GM19452 (cell line): ENCODE measurements at regions not wholly inside any gene's neighbourhood (a gene's known extent, or its start where the extent isn't known, plus 50 kb on each side); places are given as distances from the start of the nearest gene placed in this dataset.

Experiments
- ATAC-seq: cut with Tn5 transposase; IDR thresholded peaks from one replicate; pipeline ENCODE4 v1.9.1; 2021; ENCODE audit not compliant: unreplicated experiment

DNA sequence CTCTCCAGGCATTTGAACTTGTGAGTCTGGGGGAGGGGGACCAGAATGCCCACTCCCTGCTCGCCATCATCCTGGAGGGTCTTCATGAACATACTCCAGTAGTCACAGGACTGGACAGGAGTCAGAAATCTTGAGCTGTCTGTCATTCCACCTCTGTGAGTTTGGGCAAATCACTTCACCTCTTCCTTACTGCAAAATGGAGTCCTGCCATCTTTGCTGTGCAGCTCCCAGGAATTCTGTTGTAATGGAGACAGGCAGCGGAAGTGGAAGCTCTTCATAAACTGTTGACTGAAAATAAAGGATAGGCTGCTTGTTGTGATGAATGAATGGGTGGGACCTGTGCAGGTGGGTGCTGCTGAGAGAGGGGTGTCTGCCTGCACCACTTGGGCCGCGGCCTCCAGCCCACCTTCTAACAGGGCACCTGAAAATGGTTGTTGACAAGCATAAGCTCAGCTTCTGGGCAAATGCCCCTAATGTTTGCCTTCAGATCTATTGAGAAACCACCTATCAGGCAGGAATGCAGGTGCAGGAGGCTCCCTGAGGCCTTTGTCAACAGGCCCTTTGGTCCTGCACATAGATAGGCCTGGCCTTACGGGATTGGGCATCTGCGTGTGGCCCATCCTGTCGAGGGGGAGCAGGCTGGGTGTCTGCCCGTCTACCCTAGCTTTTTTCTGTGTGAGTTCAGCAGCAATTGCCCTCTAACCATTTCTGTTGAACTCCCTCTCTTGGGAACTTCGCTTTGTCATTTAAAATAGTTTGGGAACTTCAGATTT is 321.0 kb downstream of the RPS6KC1 start:
- ATAC-seq: no peak

DNA sequence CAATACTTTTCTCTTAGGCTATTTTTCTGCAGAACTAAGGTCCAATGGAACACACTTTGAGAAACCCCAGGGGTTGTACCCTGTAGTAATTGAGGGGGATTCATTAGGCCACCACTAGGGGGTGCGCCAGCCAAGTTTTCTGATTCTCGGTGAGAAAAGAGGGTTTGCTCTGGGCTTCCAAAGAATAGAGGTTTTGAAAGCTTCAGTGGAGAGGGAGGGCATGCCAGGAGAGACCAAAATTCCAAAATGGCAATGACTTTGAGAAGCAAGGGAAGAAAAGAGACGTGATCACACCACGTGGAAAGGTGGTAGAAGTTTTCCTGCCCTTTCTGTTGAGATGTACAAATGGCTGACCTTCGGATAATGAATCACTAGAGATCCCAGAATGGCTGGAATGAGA is 323.3 kb downstream of the RPS6KC1 start:
- peak; percentile 84 for ATAC-seq

DNA sequence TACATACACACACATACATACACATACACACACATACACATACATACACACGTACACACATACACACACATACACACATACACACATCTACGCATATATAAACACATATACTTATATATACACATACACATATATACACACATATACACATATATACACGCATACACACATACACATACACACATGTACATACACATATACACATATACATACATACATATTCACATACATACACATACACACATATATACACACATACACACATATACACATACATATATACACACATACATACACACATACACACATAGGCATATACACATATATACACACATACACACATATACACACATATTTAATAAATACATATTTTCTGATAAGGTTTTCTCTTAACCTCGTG is 324.0 kb downstream of the RPS6KC1 start:
- ATAC-seq: no peak

DNA sequence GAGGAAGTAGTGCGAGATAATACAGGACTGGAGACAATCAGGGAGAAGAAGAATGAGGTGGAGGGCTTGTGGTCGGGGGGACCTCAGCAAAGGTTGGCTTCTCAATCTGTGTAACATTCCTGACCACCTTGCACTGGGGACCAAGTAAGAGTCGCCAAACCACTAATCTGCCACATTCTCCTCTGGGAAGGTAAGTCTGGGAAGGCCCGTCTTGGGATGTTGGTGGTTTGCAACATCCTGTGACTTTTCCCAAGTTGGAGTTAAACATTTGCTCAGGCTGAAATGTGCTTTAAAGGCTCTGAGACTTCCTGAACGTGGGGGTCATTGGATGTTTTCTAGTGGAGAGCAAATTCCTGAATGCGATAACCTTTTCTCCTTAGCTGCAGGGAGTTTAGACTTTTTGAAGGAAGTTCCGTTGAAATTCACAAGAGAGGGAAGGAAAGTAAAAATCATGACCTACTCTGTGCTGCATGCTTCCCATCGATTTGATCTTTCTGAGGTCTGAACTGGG is 325.9 kb downstream of the RPS6KC1 start:
- ATAC-seq: no peak

DNA sequence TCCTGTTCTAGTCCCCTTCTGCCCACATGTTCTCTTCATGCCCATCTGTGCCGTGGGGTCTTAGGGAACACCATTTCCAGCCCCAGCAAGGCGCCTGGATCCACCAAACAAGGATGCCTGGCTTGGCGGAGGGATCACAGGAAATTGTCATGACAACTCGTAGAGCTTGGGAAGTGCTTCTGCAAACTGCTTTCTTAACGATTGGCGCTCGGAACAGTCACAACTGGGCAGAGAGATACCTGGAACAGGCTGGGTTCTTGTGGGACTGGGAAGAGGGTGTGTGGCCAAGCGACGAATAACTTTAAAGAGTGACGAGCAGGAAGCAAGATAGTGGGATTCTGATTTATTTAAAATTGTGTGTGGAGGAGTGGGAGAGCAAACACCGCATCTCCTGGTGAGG is 329.8 kb downstream of the RPS6KC1 start:
- no peak for ATAC-seq

DNA sequence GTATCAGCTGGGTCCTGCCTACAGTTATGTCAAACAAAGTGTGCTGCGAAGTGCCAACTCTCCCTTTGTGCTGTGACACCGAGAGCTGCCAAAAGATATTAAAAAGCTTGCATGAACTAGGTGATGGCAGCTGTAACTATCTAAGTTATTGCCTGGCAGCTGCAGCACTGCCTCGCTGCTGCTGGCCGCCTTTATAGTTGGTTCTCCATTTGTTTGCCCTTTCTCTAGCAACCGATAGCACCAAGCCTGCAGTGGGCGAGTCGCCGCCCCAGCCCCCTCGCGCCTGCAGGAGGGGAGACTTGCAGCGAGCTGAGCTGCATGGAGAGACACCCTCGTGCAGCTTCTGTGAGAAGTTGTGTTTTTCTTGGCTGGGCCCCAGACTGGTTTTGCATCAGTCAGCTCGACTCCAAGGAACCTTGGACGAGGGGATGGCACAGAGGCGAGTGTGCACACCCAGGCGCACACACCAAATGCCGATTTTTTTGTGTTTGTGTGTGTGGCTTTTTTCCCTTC is 330.6 kb downstream of the RPS6KC1 start:
- ATAC-seq: no peak

DNA sequence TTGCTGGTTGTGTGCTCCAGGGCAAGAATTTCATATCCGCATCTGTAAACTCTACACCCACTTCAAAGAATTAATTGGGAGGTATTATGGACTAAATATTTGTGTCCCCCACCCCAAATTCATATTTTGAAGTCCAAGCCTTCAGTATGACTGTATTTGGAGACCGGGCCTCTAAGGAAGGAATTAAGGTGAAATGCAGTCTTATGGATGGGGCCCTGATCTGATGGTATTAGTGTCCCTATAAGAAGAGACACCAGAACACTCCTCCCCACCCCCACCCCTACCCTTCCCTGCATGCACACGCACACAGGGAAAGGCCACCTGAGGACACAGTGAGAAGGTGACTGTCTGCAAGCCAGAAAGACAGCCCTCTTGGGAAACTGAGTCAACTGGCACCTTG is 332.4 kb downstream of the RPS6KC1 start:
- no peak for ATAC-seq

DNA sequence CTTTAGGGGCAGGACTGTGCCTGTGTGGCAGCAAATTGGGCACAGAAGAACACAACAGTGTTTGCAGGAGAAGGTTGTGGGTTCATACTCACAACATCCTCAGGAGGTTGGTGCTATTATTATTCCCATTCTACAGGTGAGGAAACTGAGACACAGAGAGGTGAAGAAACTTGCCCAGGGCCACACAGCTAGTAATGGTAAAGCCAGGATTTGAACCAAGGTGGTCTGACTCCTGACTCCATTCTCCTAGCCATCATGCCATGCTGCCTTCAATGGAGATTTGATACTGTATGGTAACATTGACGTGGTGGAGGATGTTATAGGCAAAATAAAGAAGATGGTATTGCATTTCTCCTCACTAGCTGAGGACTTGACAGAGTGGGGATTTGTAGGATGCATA is 334.2 kb downstream of the RPS6KC1 start:
- no peak for ATAC-seq

DNA sequence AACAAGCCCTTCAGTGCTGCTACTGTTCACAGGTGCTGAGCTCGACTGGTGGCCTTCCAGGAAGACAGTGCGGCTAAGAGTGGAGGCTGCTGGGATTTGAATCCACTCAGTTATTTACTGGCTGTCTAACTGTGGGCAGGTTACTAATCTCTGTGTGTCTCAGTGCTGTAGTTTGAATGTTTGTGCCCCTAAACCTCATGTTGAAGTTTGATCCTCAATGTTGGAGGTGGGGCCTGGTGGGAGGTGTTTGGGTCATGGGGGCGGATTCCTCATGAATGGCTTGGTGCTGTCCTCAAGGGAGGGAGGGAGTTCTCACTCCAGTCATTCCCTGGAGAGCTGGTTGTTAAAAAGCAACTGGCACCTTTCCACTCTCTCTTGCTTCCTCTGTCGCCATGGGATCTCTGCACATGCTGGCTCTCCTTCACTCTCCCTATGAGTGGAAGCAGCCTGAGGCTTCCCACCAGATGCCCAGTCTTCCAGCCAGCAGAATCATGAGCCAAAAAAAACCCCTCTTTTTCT is 334.8 kb downstream of the RPS6KC1 start:
- no peak for ATAC-seq

DNA sequence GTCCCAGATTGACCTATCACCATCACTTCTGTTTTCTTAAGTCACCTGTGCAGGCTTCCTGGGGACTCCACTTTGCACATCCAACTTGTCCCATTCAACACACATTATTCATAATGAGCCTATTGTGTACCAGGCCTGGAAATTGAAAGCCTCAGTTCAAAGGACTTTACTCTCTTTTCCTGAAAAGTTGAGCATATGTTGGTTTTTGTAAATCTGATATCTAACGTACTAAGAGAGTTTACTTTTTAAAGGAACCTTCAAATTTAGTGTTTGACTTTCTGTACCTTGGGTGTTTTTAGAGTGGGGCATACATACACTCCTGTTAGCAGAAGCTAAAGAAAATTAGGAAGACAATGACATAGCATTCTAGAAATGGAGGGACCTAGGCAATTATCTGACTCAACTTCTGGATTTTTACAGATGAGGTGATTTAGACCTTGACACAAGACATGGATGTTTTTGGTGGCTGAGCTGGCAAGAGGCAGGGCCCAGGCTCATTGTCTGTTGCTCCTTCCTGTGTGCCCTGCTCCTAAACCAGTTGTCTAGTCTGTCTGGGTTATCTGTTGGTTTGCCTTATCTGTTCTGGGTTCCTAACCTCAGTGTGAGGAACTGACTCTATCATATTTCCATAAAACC is 336.5 kb downstream of the RPS6KC1 start:
- no peak for ATAC-seq

DNA sequence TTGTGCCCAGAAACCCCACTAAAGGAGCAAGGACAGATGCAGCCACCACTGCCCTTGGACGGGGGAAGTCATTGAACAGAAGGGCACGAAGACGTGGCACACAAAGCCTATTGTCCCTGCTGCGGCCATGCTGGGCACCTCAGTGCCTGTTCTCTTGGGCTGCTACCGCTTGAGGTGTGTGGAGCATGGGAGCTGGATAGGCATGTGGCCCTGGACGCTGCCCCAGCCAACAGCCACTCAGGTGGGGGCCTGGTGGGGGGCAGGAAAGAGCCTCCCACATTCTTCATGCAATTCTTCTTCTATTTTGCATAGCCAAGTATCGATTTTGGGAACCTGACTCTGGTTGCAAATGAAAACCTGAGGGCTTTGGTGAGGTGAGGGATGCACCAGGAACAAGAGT is 337.2 kb downstream of the RPS6KC1 start:
- no peak for ATAC-seq

DNA sequence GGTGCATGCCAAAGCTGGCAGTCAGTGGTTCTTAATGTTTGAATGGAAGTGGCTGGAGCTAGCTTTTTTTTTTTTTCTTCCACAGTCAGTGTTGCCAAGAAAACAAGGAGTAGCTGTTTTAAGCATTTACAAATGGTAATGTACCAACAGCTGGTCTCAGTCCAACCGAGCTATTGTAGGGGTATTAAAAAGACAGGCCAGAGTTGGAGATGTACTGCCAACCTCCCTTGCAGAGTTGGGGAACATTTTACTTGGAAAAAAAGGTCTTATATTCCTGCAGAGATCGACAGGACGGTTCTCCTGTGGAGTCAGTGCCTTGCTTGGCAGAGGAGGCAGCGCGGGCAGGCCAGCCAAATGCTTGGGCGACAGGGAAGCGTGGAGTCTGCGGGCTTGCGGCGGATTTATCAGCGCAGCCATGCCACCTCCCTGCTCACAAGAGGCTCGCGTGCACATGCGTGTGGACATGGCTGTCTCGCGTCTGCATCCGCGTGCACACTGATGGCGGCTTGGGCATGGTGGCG is 338.1 kb downstream of the RPS6KC1 start:
- ATAC-seq: no peak

DNA sequence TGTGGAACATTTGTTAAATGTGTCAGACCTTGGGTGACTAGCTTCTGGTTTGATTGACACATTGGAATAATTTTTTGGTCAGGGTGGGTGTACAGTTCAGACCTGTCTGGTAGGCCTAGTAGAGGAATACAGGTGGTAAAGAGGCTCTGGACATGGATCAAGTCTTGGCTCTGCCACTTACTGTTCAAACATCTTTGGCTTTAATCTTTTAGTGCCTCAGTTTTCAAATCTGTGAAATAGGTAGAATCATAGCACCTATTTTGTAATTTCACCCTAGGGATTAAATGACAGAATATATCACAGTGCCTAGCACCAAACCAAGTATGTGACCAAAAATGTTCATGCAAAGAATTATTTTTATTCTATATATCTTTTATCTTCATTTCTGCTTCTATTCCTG is 340.4 kb downstream of the RPS6KC1 start:
- no peak for ATAC-seq

DNA sequence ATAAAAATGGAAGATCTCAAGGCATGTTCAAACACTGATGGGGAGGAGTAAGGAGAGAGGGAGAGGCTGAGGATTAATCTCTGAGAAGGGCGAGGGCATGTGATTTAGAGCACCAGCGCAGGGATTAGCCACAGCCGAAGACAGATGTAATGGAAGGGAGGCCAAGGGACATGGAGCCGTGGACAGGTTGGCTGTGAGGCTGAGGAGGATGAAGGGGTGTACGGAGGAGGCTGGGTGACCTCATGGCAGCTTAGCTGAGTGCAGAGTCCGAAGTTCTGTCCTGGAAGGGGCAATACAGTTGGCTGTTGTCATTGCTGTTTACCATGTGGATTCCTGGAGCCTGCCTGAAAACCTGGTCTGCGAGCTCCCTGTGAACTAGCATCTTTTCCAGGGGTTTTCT is 342.8 kb downstream of the RPS6KC1 start:
- no peak for ATAC-seq

DNA sequence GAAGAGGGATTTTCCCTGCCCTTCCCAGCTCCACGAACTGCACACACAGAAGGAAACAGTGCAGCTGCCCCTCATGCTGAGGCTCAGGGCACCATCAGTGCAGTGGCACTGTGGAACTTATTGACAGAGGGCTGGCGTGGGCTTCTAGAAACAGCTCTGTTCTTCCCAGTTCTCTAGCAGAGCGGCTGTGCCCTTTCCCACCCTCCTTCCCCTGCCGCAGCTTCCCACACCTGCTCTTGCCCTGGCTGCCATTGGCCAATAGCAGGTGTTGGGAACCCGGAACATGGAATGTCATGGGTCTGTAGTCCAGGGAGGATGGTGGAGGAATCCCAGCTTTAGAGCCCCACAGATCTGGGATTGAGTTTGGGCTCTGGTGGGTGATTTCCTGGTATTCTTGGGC is 343.8 kb downstream of the RPS6KC1 start:
- no peak for ATAC-seq

DNA sequence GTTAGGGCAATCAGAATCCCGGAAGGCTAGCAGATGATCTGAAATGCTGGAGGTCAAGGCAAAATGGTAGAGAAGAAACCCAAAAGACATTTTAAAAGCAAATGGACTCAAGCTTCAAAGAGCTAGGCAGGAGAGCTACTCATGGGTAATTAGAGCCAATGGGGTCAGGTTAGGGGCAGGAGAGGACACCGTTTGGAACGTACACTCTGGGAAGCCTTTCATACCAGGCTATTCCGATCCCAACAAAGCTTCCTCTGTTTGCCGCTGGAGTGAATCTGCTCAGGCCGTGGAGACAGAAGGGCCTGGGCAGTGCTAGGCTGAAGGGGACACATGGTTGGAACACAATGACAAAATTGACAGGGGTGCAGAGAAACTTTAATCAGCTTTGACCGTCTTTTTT is 346.6 kb downstream of the RPS6KC1 start:
- no peak for ATAC-seq

DNA sequence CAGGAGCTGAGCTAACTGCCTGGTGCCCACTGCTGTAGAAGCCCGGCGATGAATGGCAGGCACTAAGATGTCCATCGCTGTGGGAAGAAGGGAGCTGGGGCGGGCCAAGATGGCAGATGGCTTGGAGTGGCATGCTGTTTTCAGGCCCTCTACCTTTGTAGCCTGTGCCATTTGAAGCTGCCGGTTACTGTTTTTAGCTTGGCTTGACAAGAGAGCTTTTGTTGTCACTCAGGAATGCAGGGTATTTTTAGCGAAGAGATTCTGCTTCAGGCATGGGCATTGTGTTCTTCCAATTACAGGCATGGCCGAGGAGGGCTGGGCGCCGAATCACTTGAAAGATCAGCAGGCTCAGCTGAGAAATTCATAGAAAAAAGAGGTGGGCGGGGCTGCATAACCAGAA is 348.7 kb downstream of the RPS6KC1 start:
- no peak for ATAC-seq

DNA sequence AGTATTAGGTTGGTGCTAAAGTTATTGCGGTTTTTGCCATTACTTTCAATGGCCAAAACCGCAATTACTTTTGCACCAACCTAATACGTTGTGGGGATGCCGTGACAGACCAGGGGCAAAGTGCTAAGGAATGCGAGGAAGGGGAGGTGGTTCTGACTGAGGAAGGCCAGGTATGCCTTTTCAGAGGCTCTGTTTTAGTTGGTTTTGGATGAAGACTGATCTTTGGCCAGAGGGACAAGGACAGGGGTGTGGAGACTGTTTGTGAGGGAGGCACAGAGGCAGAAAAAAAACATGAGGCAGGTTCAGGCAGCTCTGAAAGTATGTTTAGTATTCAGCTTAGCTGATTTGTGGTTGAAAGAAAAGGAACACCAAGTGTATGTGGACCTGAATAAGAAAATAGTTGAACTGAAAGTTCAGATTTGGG is 358.2 kb downstream of the RPS6KC1 start:
- no peak for ATAC-seq

DNA sequence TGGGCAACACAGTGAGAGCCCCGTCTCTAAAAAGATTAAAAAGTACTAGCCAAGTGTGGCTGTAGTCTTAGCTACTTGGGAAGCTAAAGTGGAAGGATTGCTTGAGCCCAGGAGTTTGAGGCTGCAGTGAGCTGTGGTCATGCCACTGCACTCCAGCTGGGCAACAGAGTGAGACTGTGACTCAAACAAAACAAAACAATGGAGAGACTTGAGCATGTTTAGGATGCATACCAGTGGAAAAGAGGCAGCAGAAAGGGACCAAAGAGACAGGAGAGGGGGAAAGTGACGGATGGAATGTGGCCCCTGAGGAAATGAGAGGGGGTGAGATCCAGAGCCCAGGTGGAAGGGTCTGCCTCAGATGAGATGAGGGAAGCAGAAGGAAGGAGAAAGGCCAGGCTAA is 358.9 kb downstream of the RPS6KC1 start:
- ATAC-seq: no peak

DNA sequence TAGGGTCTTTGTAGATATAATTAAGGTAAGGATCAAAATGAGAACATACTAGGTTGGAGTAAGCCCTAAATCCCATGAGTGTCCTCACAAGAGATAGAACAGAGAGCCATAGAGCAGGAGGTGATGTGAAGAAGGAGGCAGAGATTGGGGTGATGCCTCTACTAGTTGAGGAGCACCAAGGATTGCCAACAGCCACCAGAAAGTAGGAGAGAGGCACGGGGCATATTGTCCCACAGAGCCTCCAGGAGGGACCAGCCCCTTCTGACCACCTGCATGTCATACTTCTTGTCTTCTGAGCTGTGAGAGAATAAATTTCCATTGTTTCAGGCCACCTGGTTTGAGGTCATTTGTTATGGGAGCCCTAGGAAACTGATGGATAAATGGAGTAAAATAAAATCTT is 363.3 kb downstream of the RPS6KC1 start:
- no peak for ATAC-seq

DNA sequence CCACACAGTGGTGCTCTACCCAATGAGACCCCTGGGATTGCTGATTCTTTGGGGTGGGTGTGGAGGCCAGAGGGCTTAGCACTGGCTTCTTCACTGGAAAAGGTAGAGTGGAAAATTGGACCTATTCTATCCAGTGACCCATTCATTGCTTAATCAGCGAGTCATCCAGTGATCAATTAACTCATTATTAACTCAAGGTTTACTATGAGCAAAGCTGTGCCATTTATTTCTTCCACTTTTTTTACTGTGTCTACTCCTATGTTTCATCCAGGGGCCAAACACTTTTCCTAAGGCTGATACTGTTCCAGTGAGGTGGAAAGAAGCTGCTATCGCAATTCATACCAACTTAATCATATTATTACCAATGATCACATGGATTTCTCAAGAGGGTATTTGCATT is 363.9 kb downstream of the RPS6KC1 start:
- ATAC-seq: no peak
